Lower leg skin (tissue), 3 donors: ENCODE measurements at regions not wholly inside any gene's neighbourhood (a gene's known extent, or its start where the extent isn't known, plus 50 kb on each side); places are given as distances from the start of the nearest gene placed in this dataset.

Experiments used
- CTCF ChIP-seq, 3 donors: fragments of 450-650 bp; IDR thresholded peaks; one replicate each; pipeline ENCODE4 v1.5.1; 2016; ENCODE audit warnings: antibody characterized with exemption in 3 of 3, mild to moderate bottlenecking in 3 of 3, moderate library complexity in 2 of 3
- POLR2A ChIP-seq, 2 donors: fragments of 450-650 bp; IDR thresholded peaks; one replicate each; pipeline ENCODE4 v1.6.1; 2016 to 2017; ENCODE audit warnings: antibody characterized with exemption in 2 of 2, mild to moderate bottlenecking in 1 of 2, moderate library complexity in 1 of 2

- no peak for TF ChIP-seq CTCF (IDR thresholded peaks at IDR 0.05)
- no peak for TF ChIP-seq POLR2A (IDR thresholded peaks at IDR 0.05)
These were observed 292.4 kb upstream of the SMIM30 start for GRCh38 chr7:113410796-113411195.
